ENCODE measurements at regions not wholly inside any gene's neighbourhood (a gene's known extent, or its start where the extent isn't known, plus 50 kb on each side); places are given as distances from the start of the nearest gene placed in this dataset.

GRCh38 chr14:84237881-84238280 is 1292.1 kb upstream of the FLRT2 start:
- TF ChIP-seq CTCF (conservative IDR thresholded peaks at IDR 0.05; ENCODE audit: low read depth in 2 of 2) = no peak
- no peak for TF ChIP-seq EZH2 (IDR thresholded peaks at IDR 0.05; ENCODE audit: low read depth, unreplicated experiment)
- TF ChIP-seq POLR2AphosphoS5 (IDR thresholded peaks at IDR 0.05; ENCODE audit: low read depth) = no peak
- no peak for TF ChIP-seq ZNF331 (CRISPR knock-in tag; IDR thresholded peaks at IDR 0.05; ENCODE audit: low read depth)
- TF ChIP-seq REST (IDR thresholded peaks at IDR 0.05; ENCODE audit: unreplicated experiment) = no peak

All from GM23338 (cell line).